SK-N-SH (cell line): ENCODE measurements at regions not wholly inside any gene's neighbourhood (a gene's known extent, or its start where the extent isn't known, plus 50 kb on each side); places are given as distances from the start of the nearest gene placed in this dataset.

Source experiments
- CTCF ChIA-PET: fragments of 300-600, 350-600 bp; formaldehyde crosslinking; extraction: SDS; loops from one replicate; lab custom pipeline; 2021; lab: Yijun Ruan, JAX
- POLR2A ChIA-PET: fragments of 350-600 bp; sonication (Branson Sonifier 250); formaldehyde crosslinking; extraction: SDS; loops from one replicate; lab custom pipeline; 2020; ENCODE audit warnings: antibody characterized with exemption, inconsistent platforms; lab: Yijun Ruan, JAX
- DNase-seq: peaks from one replicate; pipeline ENCODE4 v3.0.0; 2012
- H2AFZ ChIP-seq: fragments of 200-600 bp; sonication (generic); 2 replicates; pipeline ENCODE4 v1.8.1; 2016; ENCODE audit warnings: antibody characterized with exemption, mild to moderate bottlenecking, low read depth
- H3F3A ChIP-seq: fragments of 200-600 bp; sonication (generic); replicated peaks from 2 replicates; pipeline ENCODE3; 2016; ENCODE audit warnings: antibody characterized with exemption, mild to moderate bottlenecking; ENCODE audit not compliant: insufficient read depth
- H3K27ac ChIP-seq, 2 experiments: fragments of 200-500 bp in 1 of 2; fragments of 200-600 bp in 1 of 2; sonication (Bioruptor generic) in 1 of 2; sonication (generic), shearing (Covaris generic) in 1 of 2; 2 replicates each; pipeline versions ENCODE4 v1.5.1 to v1.6.1; 2014 to 2016; ENCODE audit warnings: low read depth in 2 of 2, inconsistent platforms in 1 of 2, low read length in 1 of 2, mild to moderate bottlenecking in 1 of 2, mixed read lengths in 1 of 2
- H3K27me3 ChIP-seq: fragments of 200-600 bp; sonication (generic), shearing (Covaris generic); 2 replicates; pipeline ENCODE4 v1.6.1; 2016; ENCODE audit warnings: mixed run types; ENCODE audit not compliant: insufficient read depth
- H3K36me3 ChIP-seq, 2 experiments: fragments of 200-500 bp in 1 of 2; fragments of 200-600 bp in 1 of 2; sonication (Bioruptor generic) in 1 of 2; sonication (generic) in 1 of 2; replicated peaks in 1 of 2; 2 replicates each; pipeline versions ENCODE3 to v1.5.1; 2014 to 2016; ENCODE audit warnings: low read length in 1 of 2, mild to moderate bottlenecking in 1 of 2; ENCODE audit not compliant: insufficient read depth in 2 of 2, control insufficient read depth in 1 of 2
- H3K4me1 ChIP-seq, 2 experiments: fragments of 200-500 bp in 1 of 2; fragments of 200-600 bp in 1 of 2; sonication (Bioruptor generic) in 1 of 2; sonication (generic), shearing (Covaris generic) in 1 of 2; 2 replicates each; pipeline versions ENCODE4 v1.5.1 to v1.6.1; 2014 to 2016; ENCODE audit warnings: low read depth in 1 of 2, low read length in 1 of 2, mixed run types in 1 of 2; ENCODE audit not compliant: insufficient read depth in 2 of 2, control insufficient read depth in 1 of 2
- H3K4me2 ChIP-seq: fragments of 200-600 bp; sonication (generic), shearing (Covaris generic); 2 replicates; pipeline ENCODE4 v1.6.1; 2017; ENCODE audit warnings: mixed run types
- H3K4me3 ChIP-seq, 2 experiments: fragments of 200-500 bp in 1 of 2; fragments of 200-600 bp in 1 of 2; sonication (Bioruptor generic) in 1 of 2; sonication (generic), shearing (Covaris generic) in 1 of 2; 2 replicates each; pipeline versions ENCODE4 v1.5.1 to v1.8.1; 2014 to 2016; ENCODE audit warnings: low read depth in 2 of 2, inconsistent platforms in 1 of 2, low read length in 1 of 2, mild to moderate bottlenecking in 1 of 2, mixed read lengths in 1 of 2, moderate library complexity in 1 of 2
- H3K79me2 ChIP-seq: fragments of 200-600 bp; sonication (generic); 2 replicates; pipeline ENCODE4 v1.8.1; 2017; ENCODE audit warnings: mild to moderate bottlenecking; ENCODE audit not compliant: insufficient read depth
- H3K9ac ChIP-seq: fragments of 200-600 bp; sonication (generic); 2 replicates; pipeline ENCODE4 v1.6.1; 2017; ENCODE audit warnings: mixed run types
- H3K9me2 ChIP-seq: fragments of 200-600 bp; sonication (generic); 2 replicates; pipeline ENCODE4 v1.6.1; 2017; ENCODE audit warnings: mixed run types
- H3K9me3 ChIP-seq: fragments of 200-600 bp; sonication (generic); 2 replicates; pipeline ENCODE4 v1.6.1; 2017; ENCODE audit warnings: mixed run types, mild to moderate bottlenecking, moderate library complexity
- H4K20me1 ChIP-seq: fragments of 200-600 bp; sonication (generic); 2 replicates; pipeline ENCODE4 v1.6.1; 2017; ENCODE audit warnings: mild to moderate bottlenecking, mixed run types; ENCODE audit not compliant: insufficient read depth
- ELF1 ChIP-seq: IDR thresholded peaks from 2 replicates; pipeline ENCODE4 v1.4.0; 2012
- FOXJ3 ChIP-seq: sonication (generic); formaldehyde crosslinking; IDR thresholded peaks from 2 replicates; pipeline ENCODE4 v1.5.1; 2020; ENCODE audit warnings: mild to moderate bottlenecking, missing genetic modification reagents
- FOXM1 ChIP-seq: IDR thresholded peaks from 2 replicates; pipeline ENCODE4 v1.4.0; 2012; ENCODE audit warnings: low read depth, mild to moderate bottlenecking
- IRF3 ChIP-seq: fragments of 150-350 bp; IDR thresholded peaks from 2 replicates; pipeline ENCODE4 v1.6.1; 2016; ENCODE audit warnings: mild to moderate bottlenecking, low read depth, low read length
- JUND ChIP-seq: IDR thresholded peaks from 2 replicates; pipeline ENCODE4 v1.4.0; 2012
- MEF2A ChIP-seq: IDR thresholded peaks from 2 replicates; pipeline ENCODE4 v1.4.0; 2012; ENCODE audit warnings: low read depth, borderline replicate concordance
- MXI1 ChIP-seq: IDR thresholded peaks from 2 replicates; pipeline ENCODE4 v1.6.1; 2012; ENCODE audit warnings: mild to moderate bottlenecking, low read depth, low read length, improper control_type of control experiment
- POLR2AphosphoS5 ChIP-seq: IDR thresholded peaks from 2 replicates; pipeline ENCODE4 v1.6.1; 2012; ENCODE audit warnings: low read depth, low read length
- REST ChIP-seq: IDR thresholded peaks from 2 replicates; pipeline ENCODE4 v1.6.1; 2012; ENCODE audit warnings: mild to moderate bottlenecking, low read depth, low read length, moderate library complexity
- RFX5 ChIP-seq: IDR thresholded peaks from 2 replicates; pipeline ENCODE4 v1.6.1; 2012; ENCODE audit warnings: mild to moderate bottlenecking, improper control_type of control experiment, low read length
- SMC3 ChIP-seq: IDR thresholded peaks from 2 replicates; pipeline ENCODE4 v1.6.1; 2012; ENCODE audit warnings: low read depth, low read length, improper control_type of control experiment
- TAF1 ChIP-seq: IDR thresholded peaks from 2 replicates; pipeline ENCODE4 v1.6.1; 2012; ENCODE audit warnings: low read depth, mild to moderate bottlenecking, low read length, moderate library complexity, borderline replicate concordance
- TEAD4 ChIP-seq: IDR thresholded peaks from 2 replicates; pipeline ENCODE4 v1.4.0; 2012; ENCODE audit warnings: mild to moderate bottlenecking, borderline replicate concordance; ENCODE audit not compliant: insufficient read depth
- USF1 ChIP-seq: IDR thresholded peaks from 2 replicates; pipeline ENCODE4 v1.4.0; 2012; ENCODE audit warnings: low read depth, borderline replicate concordance
- USF2 ChIP-seq: fragments of 150-350 bp; IDR thresholded peaks from 2 replicates; pipeline ENCODE4 v1.6.1; 2017; ENCODE audit warnings: antibody characterized with exemption, low read length, low read depth, borderline replicate concordance
- YY1 ChIP-seq: IDR thresholded peaks from 2 replicates; pipeline ENCODE4 v1.4.0; 2012; ENCODE audit warnings: low read depth, mild to moderate bottlenecking
- ZBTB33 ChIP-seq: IDR thresholded peaks from 2 replicates; pipeline ENCODE4 v1.4.0; 2012; ENCODE audit warnings: low read depth, borderline replicate concordance

GRCh38 chr4:74621616-74622015, 172.7 kb downstream of the BTC start:
- TF ChIP-seq IRF3 (no peak), TAF1 (no peak), ELF1 (no peak), TEAD4 (no peak), JUND (no peak), MXI1 (no peak), POLR2AphosphoS5 (no peak), USF1 (no peak), SMC3 (no peak), USF2 (no peak), ZBTB33 (no peak), FOXJ3 (no peak), RFX5 (no peak), REST (no peak), MEF2A (no peak), FOXM1 (no peak), YY1 (no peak)
- no peaks in the 10 kb centered on the region for H3K79me2 ChIP-seq

More at GRCh38 chr4:74621616-74622015, 172.7 kb downstream of the BTC start:
- no peaks in the 10 kb centered on the region for H3K9me2 ChIP-seq
- H3K4me1 ChIP-seq, result peaks cover 0 to 10% of the 10 kb centered on the region in 2 experiments; a peak in 1 of 4 replicates
- no peak overlapping the region for H3K27ac ChIP-seq
- H3K9ac ChIP-seq, result no peak overlapping the region
- POLR2A ChIA-PET, result no interaction called here
- H3K4me2 ChIP-seq, result no peak overlapping the region
- H3K4me3 ChIP-seq, result no peak overlapping the region
- H2AFZ ChIP-seq, result no peak overlapping the region
- peaks cover 8% of the 10 kb centered on the region for H3F3A ChIP-seq
- no peak for DNase-seq
- H3K27me3 ChIP-seq, result no peaks in the 10 kb centered on the region
- H3K36me3 ChIP-seq, result no peaks in the 10 kb centered on the region
- no peaks in the 10 kb centered on the region for H3K9me3 ChIP-seq
- no peaks in the 10 kb centered on the region for H4K20me1 ChIP-seq
- CTCF ChIA-PET, result interaction anchor here (0.7 kb wide), 1 partner anchor 307 kb away, joined by 3 read pairs; no protein-coding TSS in a partner anchor
